Ishikawa (cell line): ENCODE measurements at regions not wholly inside any gene's neighbourhood (a gene's known extent, or its start where the extent isn't known, plus 50 kb on each side); places are given as distances from the start of the nearest gene placed in this dataset.

Source experiments
- CEBPB ChIP-seq: IDR thresholded peaks from 2 replicates; pipeline ENCODE4 v1.6.1; 2012
- CREB1 ChIP-seq: IDR thresholded peaks from 2 replicates; pipeline ENCODE4 v1.6.1; 2012; ENCODE audit warnings: low read depth
- EGR1 ChIP-seq: IDR thresholded peaks from 2 replicates; pipeline ENCODE4 v1.6.1; 2012
- EP300 ChIP-seq: IDR thresholded peaks from 2 replicates; pipeline ENCODE4 v1.6.1; 2012; ENCODE audit warnings: borderline replicate concordance
- FOXM1 ChIP-seq: IDR thresholded peaks from 2 replicates; pipeline ENCODE4 v1.6.1; 2012; ENCODE audit warnings: low read depth, borderline replicate concordance
- MAX ChIP-seq: IDR thresholded peaks from 2 replicates; pipeline ENCODE4 v1.6.1; 2012
- NFIC ChIP-seq: IDR thresholded peaks from 2 replicates; pipeline ENCODE4 v1.6.1; 2012
- RAD21 ChIP-seq: IDR thresholded peaks from 2 replicates; pipeline ENCODE4 v1.6.1; 2012; ENCODE audit warnings: low read depth
- REST ChIP-seq: IDR thresholded peaks from 2 replicates; pipeline ENCODE4 v1.6.1; 2012; ENCODE audit warnings: low read depth, mild to moderate bottlenecking
- TAF1 ChIP-seq: IDR thresholded peaks from 2 replicates; pipeline ENCODE4 v1.6.1; 2012; ENCODE audit warnings: low read depth, mild to moderate bottlenecking
- TCF12 ChIP-seq: IDR thresholded peaks from 2 replicates; pipeline ENCODE4 v1.6.1; 2012; ENCODE audit warnings: low read depth
- TEAD4 ChIP-seq: IDR thresholded peaks from 2 replicates; pipeline ENCODE4 v1.6.1; 2012
- USF1 ChIP-seq: IDR thresholded peaks from 2 replicates; pipeline ENCODE4 v1.6.1; 2012
- YY1 ChIP-seq: IDR thresholded peaks from 2 replicates; pipeline ENCODE4 v1.6.1; 2012; ENCODE audit warnings: low read depth
- ZBTB7A ChIP-seq: IDR thresholded peaks from 2 replicates; pipeline ENCODE4 v1.6.1; 2012; ENCODE audit warnings: low read depth

- TF ChIP-seq RAD21: no peak
- TF ChIP-seq TAF1: no peak
- TF ChIP-seq CEBPB: no peak
- TF ChIP-seq NFIC: no peak
Observed at GRCh38 chr9:107193251-107193650, 89.8 kb upstream of the RAD23B start.

GRCh38 chr9:107198718-107199117 lies 84.4 kb upstream of the RAD23B start:
- no peak for TF ChIP-seq REST
- no peak for TF ChIP-seq EP300
- TF ChIP-seq RAD21: no peak
- TF ChIP-seq USF1: no peak
- no peak for TF ChIP-seq YY1
- TF ChIP-seq NFIC: no peak
- no peak for TF ChIP-seq CREB1
- no peak for TF ChIP-seq EGR1

GRCh38 chr9:107208121-107208520 lies 75.0 kb upstream of the RAD23B start:
- TF ChIP-seq TAF1 (no peak), CEBPB (no peak), FOXM1 (no peak), MAX (no peak), EP300 (no peak), TCF12 (no peak), RAD21 (no peak), ZBTB7A (no peak), REST (no peak), USF1 (no peak)

GRCh38 chr9:107210775-107211174 lies 72.3 kb upstream of the RAD23B start:
- TF ChIP-seq CREB1 (no peak), TEAD4 (no peak), FOXM1 (no peak), CEBPB (no peak), NFIC (no peak), EGR1 (no peak), ZBTB7A (no peak), TAF1 (no peak), USF1 (no peak), YY1 (no peak), EP300 (no peak), RAD21 (no peak), TCF12 (no peak), MAX (no peak), REST (no peak)

GRCh38 chr9:107211284-107211923 lies 71.7 kb upstream of the RAD23B start:
- TF ChIP-seq USF1: no peak
- TF ChIP-seq MAX: no peak
- no peak for TF ChIP-seq EP300
- TF ChIP-seq REST: no peak
- TF ChIP-seq TAF1: no peak
- no peak for TF ChIP-seq YY1
- TF ChIP-seq RAD21: no peak
- no peak for TF ChIP-seq TEAD4
- TF ChIP-seq ZBTB7A: no peak
- TF ChIP-seq CREB1: no peak
- no peak for TF ChIP-seq TCF12
- no peak for TF ChIP-seq CEBPB
- TF ChIP-seq FOXM1: no peak
- no peak for TF ChIP-seq EGR1
- TF ChIP-seq NFIC: no peak
